Fibroblast of the aortic adventitia (primary cell): ENCODE measurements at regions not wholly inside any gene's neighbourhood (a gene's known extent, or its start where the extent isn't known, plus 50 kb on each side); places are given as distances from the start of the nearest gene placed in this dataset.

Source experiments
- DNase-seq: peaks from one replicate; pipeline ENCODE4 v3.0.0-alpha.2; 2010; ENCODE audit warnings: low read depth
- H3K4me3 ChIP-seq: 2 replicates; pipeline ENCODE4 v1.5.1; 2011; ENCODE audit warnings: low read depth, mild to moderate bottlenecking, control low read depth, low read length, moderate library complexity
- TF ChIP-seq, protein P1 (sequence below): IDR thresholded peaks from 2 replicates; pipeline ENCODE4 v1.5.1; 2011; ENCODE audit warnings: mild to moderate bottlenecking, low read length, control low read depth, inconsistent platforms; ENCODE audit not compliant: insufficient read depth

DNA sequence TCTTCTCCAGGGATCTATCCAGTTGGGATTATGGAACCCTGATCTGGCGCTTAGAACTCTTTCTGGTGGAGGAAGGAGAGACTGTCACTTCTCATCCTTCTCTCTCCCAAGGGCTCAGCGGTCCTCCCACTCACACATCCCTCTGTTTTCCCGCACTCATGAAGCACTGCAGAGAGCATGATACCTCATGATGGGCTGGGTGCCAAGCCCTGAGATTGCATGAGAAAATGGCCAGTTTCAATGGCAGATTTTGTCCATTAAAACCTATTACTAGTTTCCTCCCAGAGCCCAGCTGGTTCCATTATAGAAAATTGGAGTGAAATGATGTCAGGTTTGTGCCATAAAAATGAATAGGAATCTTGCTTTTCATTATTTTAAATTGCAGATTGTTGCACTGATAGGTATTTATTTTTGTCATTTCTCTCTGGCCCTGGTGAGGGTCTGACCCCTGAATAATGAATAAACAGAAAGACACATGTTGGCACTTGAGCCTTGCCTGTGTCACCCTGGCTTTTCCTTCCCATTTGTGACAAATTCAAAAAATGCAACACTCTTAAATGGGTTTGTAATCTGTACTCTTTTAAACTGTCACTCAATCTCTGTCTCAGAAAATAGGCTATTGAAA lies 1151.1 kb downstream of the TYW1 start:
- H3K4me3 ChIP-seq, result no peak overlapping the region
- TF ChIP-seq, protein P1, sequence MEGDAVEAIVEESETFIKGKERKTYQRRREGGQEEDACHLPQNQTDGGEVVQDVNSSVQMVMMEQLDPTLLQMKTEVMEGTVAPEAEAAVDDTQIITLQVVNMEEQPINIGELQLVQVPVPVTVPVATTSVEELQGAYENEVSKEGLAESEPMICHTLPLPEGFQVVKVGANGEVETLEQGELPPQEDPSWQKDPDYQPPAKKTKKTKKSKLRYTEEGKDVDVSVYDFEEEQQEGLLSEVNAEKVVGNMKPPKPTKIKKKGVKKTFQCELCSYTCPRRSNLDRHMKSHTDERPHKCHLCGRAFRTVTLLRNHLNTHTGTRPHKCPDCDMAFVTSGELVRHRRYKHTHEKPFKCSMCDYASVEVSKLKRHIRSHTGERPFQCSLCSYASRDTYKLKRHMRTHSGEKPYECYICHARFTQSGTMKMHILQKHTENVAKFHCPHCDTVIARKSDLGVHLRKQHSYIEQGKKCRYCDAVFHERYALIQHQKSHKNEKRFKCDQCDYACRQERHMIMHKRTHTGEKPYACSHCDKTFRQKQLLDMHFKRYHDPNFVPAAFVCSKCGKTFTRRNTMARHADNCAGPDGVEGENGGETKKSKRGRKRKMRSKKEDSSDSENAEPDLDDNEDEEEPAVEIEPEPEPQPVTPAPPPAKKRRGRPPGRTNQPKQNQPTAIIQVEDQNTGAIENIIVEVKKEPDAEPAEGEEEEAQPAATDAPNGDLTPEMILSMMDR, result no peak

GRCh38 chr7:68148440-68148839 lies 1151.8 kb downstream of the TYW1 start:
- DNase-seq, result no peak
- TF ChIP-seq, protein P1, result no peak
- no peak overlapping the region for H3K4me3 ChIP-seq

More for the DNA sequence above, 1151.1 kb downstream of the TYW1 start:
- no peak for DNase-seq

DNA sequence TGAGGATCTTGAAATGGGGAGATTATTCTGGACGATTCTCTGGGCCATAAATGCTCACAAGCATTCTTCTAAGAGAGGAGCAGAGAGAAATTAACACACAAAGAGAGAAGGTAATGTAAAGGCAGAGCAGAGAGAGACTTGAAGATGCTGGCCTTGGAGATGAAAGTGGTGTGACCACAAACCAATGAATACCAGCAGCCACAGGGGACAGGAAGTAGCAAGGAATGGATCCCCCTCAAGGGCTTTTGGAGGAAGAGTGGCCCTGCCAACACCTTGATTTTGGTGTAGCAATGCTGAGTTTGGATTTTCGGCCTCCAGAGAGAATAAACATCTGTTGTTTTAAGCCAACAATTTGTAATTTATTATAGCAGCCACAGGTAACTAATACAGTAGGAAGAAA lies 1155.6 kb downstream of the TYW1 start:
- H3K4me3 ChIP-seq, result no peak overlapping the region
- DNase-seq, result no peak
- TF ChIP-seq, protein P1, result no peak

DNA sequence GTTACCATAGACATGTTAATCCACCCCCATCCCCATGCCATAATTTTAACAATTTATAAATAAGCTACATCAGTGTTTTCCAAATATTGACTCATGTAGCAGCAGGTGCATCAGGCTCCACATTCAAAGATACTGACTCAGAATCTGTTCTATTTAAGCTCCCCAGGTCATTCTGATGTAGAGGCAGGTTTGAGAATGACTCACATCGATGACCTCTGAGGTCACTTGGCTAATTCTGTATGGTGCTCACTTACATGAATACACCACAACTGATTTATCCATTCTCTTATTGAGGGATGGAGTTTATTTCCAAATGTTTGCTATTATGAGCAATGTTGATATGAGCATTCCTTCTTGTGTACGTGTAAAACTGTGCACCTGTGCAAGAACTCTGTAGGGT lies 1159.0 kb downstream of the TYW1 start:
- H3K4me3 ChIP-seq, result no peak overlapping the region
- TF ChIP-seq, protein P1, result no peak
- DNase-seq, result no peak

- TF ChIP-seq, protein P1, result no peak
- no peak for DNase-seq
Observed at GRCh38 chr7:68158686-68159295, 1162.2 kb downstream of the TYW1 start.

DNA sequence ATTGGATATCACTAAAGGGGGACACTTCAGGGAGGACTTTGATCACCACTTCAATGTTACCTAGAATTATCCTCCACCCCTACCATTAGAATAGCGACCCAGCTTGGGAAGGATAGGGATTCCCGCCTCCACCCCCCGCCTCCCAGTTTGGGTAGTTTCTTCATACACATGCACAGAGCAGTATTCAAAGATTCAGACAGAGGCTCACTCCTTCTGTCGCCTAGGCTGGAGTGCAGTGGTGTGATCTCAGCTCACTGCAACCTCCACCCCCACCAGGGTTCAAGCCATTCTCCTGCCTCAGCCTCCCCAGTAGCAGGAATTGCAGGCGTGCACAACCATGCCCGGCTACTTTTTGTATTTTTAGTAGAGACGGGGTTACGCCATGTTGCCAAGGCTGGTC lies 1166.1 kb downstream of the TYW1 start:
- no peak overlapping the region for H3K4me3 ChIP-seq
- TF ChIP-seq, protein P1, result no peak
- DNase-seq, result no peak

More at GRCh38 chr7:68158686-68159295, 1162.2 kb downstream of the TYW1 start:
- no peak overlapping the region for H3K4me3 ChIP-seq
